HepG2 (cell line): ENCODE measurements at regions not wholly inside any gene's neighbourhood (a gene's known extent, or its start where the extent isn't known, plus 50 kb on each side); places are given as distances from the start of the nearest gene placed in this dataset.

Experiments
- ATAC-seq: fragments of 200-7000 bp; cut with Tn5 transposase; 3 replicates; pipeline ENCODE4 v1.9.1; 2020; ENCODE audit warnings: mild to moderate bottlenecking, moderate library complexity
- BruUV-seq: library from RNA; stranded (reverse); fragments of 400-500 nt; replicated peaks from 2 replicates; lab custom pipeline; 2021; lab: Mats Ljungman, UMichigan
- CTCF ChIA-PET: fragments of 300-600 bp; formaldehyde crosslinking; extraction: SDS; loops from one replicate; lab custom pipeline; 2021; ENCODE audit warnings: low total read pairs, inconsistent platforms, low intra/inter-chr PET ratio; lab: Yijun Ruan, JAX
- POLR2A ChIA-PET: fragments of 350-600 bp; sonication (Branson Sonifier 250); formaldehyde crosslinking; loops from one replicate; lab custom pipeline; 2020; ENCODE audit warnings: antibody characterized with exemption, inconsistent platforms; lab: Yijun Ruan, JAX
- DNase-seq: peaks from one replicate; pipeline ENCODE4 v3.0.0-alpha.2; 2015; ENCODE audit warnings: low spot score
- FAIRE-seq: peaks from 3 replicates; lab custom pipeline; 2011; peaks lifted over from hg19 to GRCh38; lab: Jason Lieb, UNC
- H2AFZ ChIP-seq: one replicate; pipeline ENCODE4 v1.6.1; 2011; ENCODE audit warnings: low read length, inconsistent platforms
- H3K27ac ChIP-seq: fragments of 300-600 bp; 3 replicates; pipeline ENCODE4 v1.8.0; 2011; ENCODE audit warnings: mixed run types, mild to moderate bottlenecking, mixed read lengths, low read length, inconsistent platforms; ENCODE audit not compliant: insufficient read depth; ENCODE audit errors: extremely low read length
- H3K27me3 ChIP-seq, 2 experiments: fragments of 200-600 bp in 1 of 2; 2 replicates in 1 of 2; 3 replicates in 1 of 2; pipeline versions ENCODE4 v1.6.0 to v1.8.0; 2011; ENCODE audit warnings: low read length in 2 of 2, mild to moderate bottlenecking in 2 of 2, moderate library complexity in 2 of 2, inconsistent platforms in 1 of 2; ENCODE audit not compliant: insufficient read depth in 2 of 2, control insufficient read depth in 1 of 2
- H3K36me3 ChIP-seq, 2 experiments: fragments of 200-600 bp in 1 of 2; replicated peaks in 1 of 2; 2 replicates in 1 of 2; 3 replicates in 1 of 2; pipeline versions ENCODE4 v1.5.1 to v1.8.0; 2011; ENCODE audit warnings: low read length in 2 of 2, inconsistent platforms in 1 of 2; ENCODE audit not compliant: insufficient read depth in 2 of 2, control insufficient read depth in 1 of 2
- H3K4me1 ChIP-seq: 2 replicates; pipeline ENCODE4 v1.5.1; 2012; ENCODE audit warnings: low read length, inconsistent platforms; ENCODE audit not compliant: insufficient read depth
- H3K4me2 ChIP-seq: 2 replicates; pipeline ENCODE4 v1.6.0; 2011; ENCODE audit warnings: low read depth, low read length, inconsistent platforms
- H3K4me3 ChIP-seq, 3 experiments: fragments of 200-600 bp in 1 of 3; sonication (generic), shearing (Covaris generic) in 1 of 3; replicated peaks in 1 of 3; 2 replicates each; pipeline ENCODE4 v1.5.1; 2011 to 2016; ENCODE audit warnings: low read length in 3 of 3, inconsistent platforms in 2 of 3, low read depth in 2 of 3, mild to moderate bottlenecking in 2 of 3, control low read depth in 1 of 3, mixed read lengths in 1 of 3; ENCODE audit not compliant: insufficient read depth in 1 of 3
- H3K79me2 ChIP-seq: one replicate; pipeline ENCODE4 v1.6.1; 2011; ENCODE audit warnings: low read length, inconsistent platforms; ENCODE audit not compliant: insufficient read depth
- H3K9ac ChIP-seq: 2 replicates; pipeline ENCODE4 v1.6.0; 2011; ENCODE audit warnings: mild to moderate bottlenecking, low read depth, low read length, inconsistent platforms; ENCODE audit not compliant: insufficient read depth
- H3K9me3 ChIP-seq: 2 replicates; pipeline ENCODE4 v1.5.1; 2012; ENCODE audit warnings: mild to moderate bottlenecking, low read length
- H4K20me1 ChIP-seq: 2 replicates; pipeline ENCODE4 v1.6.0; 2011; ENCODE audit warnings: inconsistent platforms, mild to moderate bottlenecking, low read length, moderate library complexity; ENCODE audit not compliant: insufficient read depth
- BHLHE40 ChIP-seq: IDR thresholded peaks from 2 replicates; pipeline ENCODE4 v1.6.1; 2011; ENCODE audit warnings: low read length, improper control_type of control experiment
- FOXO1 ChIP-seq: sonication (generic); formaldehyde crosslinking; IDR thresholded peaks from 2 replicates; pipeline ENCODE4 v1.4.0; 2020; ENCODE audit warnings: missing genetic modification reagents
- GATAD2A ChIP-seq: IDR thresholded peaks from 2 replicates; pipeline ENCODE4 v1.6.1; 2016
- HMG20A ChIP-seq: IDR thresholded peaks from 2 replicates; pipeline ENCODE4 v1.6.1; 2016; ENCODE audit warnings: borderline replicate concordance
- KLF6 ChIP-seq: IDR thresholded peaks from 2 replicates; pipeline ENCODE4 v1.8.0; 2016; ENCODE audit warnings: missing biosample characterization, missing genetic modification reagents
- RFXAP ChIP-seq: sonication (generic); formaldehyde crosslinking; IDR thresholded peaks from 2 replicates; pipeline ENCODE4 v1.4.0; 2020; ENCODE audit warnings: missing genetic modification reagents, borderline replicate concordance
- SIN3A ChIP-seq: IDR thresholded peaks from 2 replicates; pipeline ENCODE4 v1.6.1; 2011; ENCODE audit warnings: low read depth, mild to moderate bottlenecking, control low read depth, low read length, borderline replicate concordance
- SRF ChIP-seq: IDR thresholded peaks from 2 replicates; pipeline ENCODE4 v1.6.1; 2011; ENCODE audit warnings: mild to moderate bottlenecking, low read depth, low read length, moderate library complexity
- ZBTB7A ChIP-seq: sonication (generic); formaldehyde crosslinking; IDR thresholded peaks from 2 replicates; pipeline ENCODE4 v1.8.0; 2022; ENCODE audit warnings: mild to moderate bottlenecking, missing genetic modification reagents
- ZEB1 ChIP-seq: IDR thresholded peaks from 2 replicates; pipeline ENCODE4 v1.6.1; 2012; ENCODE audit warnings: mild to moderate bottlenecking, low read depth, inconsistent platforms; ENCODE audit not compliant: insufficient replicate concordance
- ZNF441 ChIP-seq: sonication (generic); formaldehyde crosslinking; IDR thresholded peaks from 2 replicates; pipeline ENCODE4 v1.7.0; 2021; ENCODE audit warnings: missing genetic modification reagents, borderline replicate concordance
- ZNF709 ChIP-seq: sonication (generic); formaldehyde crosslinking; IDR thresholded peaks from 2 replicates; pipeline ENCODE4 v1.5.0; 2020; ENCODE audit warnings: mild to moderate bottlenecking, missing genetic modification reagents
- WGBS: methylation state at CpG from one replicate; pipeline ENCODE4 v1.1.6; 2017; ENCODE audit warnings: low lambda C conversion rate; 5-methylcytosine and 5-hydroxymethylcytosine counted together
- in situ Hi-C: cut with HindIII; loops from 2 replicates; pipeline ENCODE4 v1.10.0; 2017; ENCODE audit warnings: low pct_unique_long_range_greater_than_20kb; ENCODE audit not compliant: extremely low pct_ligation_motif_present
- intact Hi-C: fragments of 100-400 bp; cut with micrococcal nuclease; formaldehyde crosslinking; loops from one replicate; pipeline ENCODE4 v1.10.0; 2022; ENCODE audit not compliant: unreplicated experiment
- TF ChIP-seq, protein P1 (sequence below): sonication (generic); formaldehyde crosslinking; IDR thresholded peaks from 2 replicates; pipeline ENCODE4 v1.4.0; 2020; ENCODE audit warnings: mild to moderate bottlenecking, missing genetic modification reagents, borderline replicate concordance
- TF ChIP-seq, protein P2 (sequence below): sonication (generic); formaldehyde crosslinking; IDR thresholded peaks from 2 replicates; pipeline ENCODE4 v1.5.0; 2020; ENCODE audit warnings: missing genetic modification reagents
- TF ChIP-seq, protein P3 (sequence below): IDR thresholded peaks from 2 replicates; pipeline ENCODE4 v1.6.1; 2016; ENCODE audit warnings: mild to moderate bottlenecking, missing biosample characterization, missing genetic modification reagents

DNA sequence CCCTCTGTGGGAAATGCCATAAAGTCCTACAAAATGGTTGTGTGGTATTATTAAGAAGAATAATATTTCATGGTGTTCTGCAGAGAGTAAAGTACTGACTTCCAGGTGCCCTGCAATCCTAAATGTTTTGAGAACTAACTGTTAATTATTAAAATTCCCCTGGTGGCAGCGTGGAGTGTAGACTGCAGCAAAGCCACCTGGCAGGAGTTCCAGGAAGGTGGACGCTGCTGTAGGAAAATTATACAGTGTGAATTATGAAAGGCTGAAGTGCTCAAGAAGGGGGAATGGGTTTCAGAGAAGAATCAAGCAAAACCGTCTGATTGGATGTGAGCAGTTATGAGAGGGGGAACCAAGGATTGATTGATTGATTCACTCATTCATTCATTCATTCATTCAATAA is 572.4 kb upstream of the PPP2R3A start:
- ChIA-PET CTCF (no interaction called here), POLR2A (no interaction called here)
- intact Hi-C loops (no loop called here), in situ Hi-C loops (no loop called here)
- Histone ChIP-seq H2AFZ (no peak overlapping the region), H3K9ac (no peak overlapping the region), H3K9me3 (peaks cover 15% of the 10 kb centered on the region), H3K4me1 (no peaks in the 10 kb centered on the region), H3K27me3 (no peaks in the 10 kb centered on the region; a peak in 1 of 5 replicates), H3K4me3 (no peak overlapping the region), H3K79me2 (no peaks in the 10 kb centered on the region), H3K27ac (no peak overlapping the region), H4K20me1 (no peaks in the 10 kb centered on the region), H3K4me2 (no peak overlapping the region), H3K36me3 (no peaks in the 10 kb centered on the region)
- DNase-seq (no peak), ATAC-seq (no peak), FAIRE-seq (no peak)
- TF ChIP-seq, protein P1, sequence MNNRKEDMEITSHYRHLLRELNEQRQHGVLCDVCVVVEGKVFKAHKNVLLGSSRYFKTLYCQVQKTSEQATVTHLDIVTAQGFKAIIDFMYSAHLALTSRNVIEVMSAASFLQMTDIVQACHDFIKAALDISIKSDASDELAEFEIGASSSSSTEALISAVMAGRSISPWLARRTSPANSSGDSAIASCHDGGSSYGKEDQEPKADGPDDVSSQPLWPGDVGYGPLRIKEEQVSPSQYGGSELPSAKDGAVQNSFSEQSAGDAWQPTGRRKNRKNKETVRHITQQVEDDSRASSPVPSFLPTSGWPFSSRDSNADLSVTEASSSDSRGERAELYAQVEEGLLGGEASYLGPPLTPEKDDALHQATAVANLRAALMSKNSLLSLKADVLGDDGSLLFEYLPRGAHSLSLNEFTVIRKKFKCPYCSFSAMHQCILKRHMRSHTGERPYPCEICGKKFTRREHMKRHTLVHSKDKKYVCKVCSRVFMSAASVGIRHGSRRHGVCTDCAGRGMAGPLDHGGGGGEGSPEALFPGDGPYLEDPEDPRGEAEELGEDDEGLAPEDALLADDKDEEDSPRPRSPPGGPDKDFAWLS (CRISPR knock-in tag) = no peak
- TF ChIP-seq ZNF441 = no peak
- no peak for TF ChIP-seq GATAD2A (CRISPR knock-in tag)
- no peak for TF ChIP-seq FOXO1 (CRISPR knock-in tag)
- no peak for TF ChIP-seq BHLHE40
- TF ChIP-seq SIN3A = no peak
- no peak for TF ChIP-seq RFXAP
- TF ChIP-seq, protein P2, sequence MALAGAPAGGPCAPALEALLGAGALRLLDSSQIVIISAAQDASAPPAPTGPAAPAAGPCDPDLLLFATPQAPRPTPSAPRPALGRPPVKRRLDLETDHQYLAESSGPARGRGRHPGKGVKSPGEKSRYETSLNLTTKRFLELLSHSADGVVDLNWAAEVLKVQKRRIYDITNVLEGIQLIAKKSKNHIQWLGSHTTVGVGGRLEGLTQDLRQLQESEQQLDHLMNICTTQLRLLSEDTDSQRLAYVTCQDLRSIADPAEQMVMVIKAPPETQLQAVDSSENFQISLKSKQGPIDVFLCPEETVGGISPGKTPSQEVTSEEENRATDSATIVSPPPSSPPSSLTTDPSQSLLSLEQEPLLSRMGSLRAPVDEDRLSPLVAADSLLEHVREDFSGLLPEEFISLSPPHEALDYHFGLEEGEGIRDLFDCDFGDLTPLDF (CRISPR knock-in tag) = no peak
- no peak for TF ChIP-seq SRF
- no peak for TF ChIP-seq HMG20A (CRISPR knock-in tag)
- TF ChIP-seq ZBTB7A = no peak
- no peak for TF ChIP-seq ZNF709
- TF ChIP-seq ZEB1 = no peak
- TF ChIP-seq, protein P3, sequence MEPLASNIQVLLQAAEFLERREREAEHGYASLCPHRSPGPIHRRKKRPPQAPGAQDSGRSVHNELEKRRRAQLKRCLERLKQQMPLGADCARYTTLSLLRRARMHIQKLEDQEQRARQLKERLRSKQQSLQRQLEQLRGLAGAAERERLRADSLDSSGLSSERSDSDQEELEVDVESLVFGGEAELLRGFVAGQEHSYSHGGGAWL (CRISPR knock-in tag) = no peak
- TF ChIP-seq KLF6 = no peak
- 3% methylated on average over 3 of the region's 3 CpGs for WGBS
- BruUV-seq = no TSS peak
